Stimulated activated CD8-positive, alpha-beta memory T cell treated with anti-CD3 and anti-CD28 coated beads, Interleukin-12 subunit alpha, Interleukin-12 subunit beta, amount 100 ng/mL, for 4 hours (primary cell): ENCODE measurements at regions not wholly inside any gene's neighbourhood (a gene's known extent, or its start where the extent isn't known, plus 50 kb on each side); places are given as distances from the start of the nearest gene placed in this dataset.
"Not testable (repeated sequence)": the region's sequence is repeated elsewhere in the genome, so short reads cannot be mapped to it uniquely, and the experiment has no call there.

ENCODE experiments used
- DNase-seq: peaks from one replicate; pipeline ENCODE4 v3.0.0-alpha.2; 2020; ENCODE audit warnings: low read depth

DNA sequence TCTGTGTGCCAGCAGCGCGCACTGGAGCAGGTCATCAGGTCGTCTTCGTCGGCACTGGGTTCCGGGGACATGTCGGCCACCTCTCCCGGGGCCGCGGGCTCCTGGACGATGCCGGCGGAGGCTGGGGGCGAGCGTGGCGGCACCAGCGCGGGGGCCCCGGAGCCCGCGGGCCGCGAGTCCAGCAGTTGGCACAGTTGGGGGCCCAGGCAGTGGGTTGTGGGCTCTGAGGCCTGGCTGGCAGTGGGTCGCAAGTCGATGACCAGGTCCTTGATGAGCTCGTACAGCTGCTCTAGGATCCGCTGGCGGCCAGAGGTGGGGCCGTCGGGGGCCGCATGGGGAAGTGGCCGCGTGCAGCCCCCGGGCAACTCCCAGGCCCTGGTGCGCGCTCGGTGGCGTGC lies 300.5 kb downstream of the CCDC74A start:
- no peak for DNase-seq

DNA sequence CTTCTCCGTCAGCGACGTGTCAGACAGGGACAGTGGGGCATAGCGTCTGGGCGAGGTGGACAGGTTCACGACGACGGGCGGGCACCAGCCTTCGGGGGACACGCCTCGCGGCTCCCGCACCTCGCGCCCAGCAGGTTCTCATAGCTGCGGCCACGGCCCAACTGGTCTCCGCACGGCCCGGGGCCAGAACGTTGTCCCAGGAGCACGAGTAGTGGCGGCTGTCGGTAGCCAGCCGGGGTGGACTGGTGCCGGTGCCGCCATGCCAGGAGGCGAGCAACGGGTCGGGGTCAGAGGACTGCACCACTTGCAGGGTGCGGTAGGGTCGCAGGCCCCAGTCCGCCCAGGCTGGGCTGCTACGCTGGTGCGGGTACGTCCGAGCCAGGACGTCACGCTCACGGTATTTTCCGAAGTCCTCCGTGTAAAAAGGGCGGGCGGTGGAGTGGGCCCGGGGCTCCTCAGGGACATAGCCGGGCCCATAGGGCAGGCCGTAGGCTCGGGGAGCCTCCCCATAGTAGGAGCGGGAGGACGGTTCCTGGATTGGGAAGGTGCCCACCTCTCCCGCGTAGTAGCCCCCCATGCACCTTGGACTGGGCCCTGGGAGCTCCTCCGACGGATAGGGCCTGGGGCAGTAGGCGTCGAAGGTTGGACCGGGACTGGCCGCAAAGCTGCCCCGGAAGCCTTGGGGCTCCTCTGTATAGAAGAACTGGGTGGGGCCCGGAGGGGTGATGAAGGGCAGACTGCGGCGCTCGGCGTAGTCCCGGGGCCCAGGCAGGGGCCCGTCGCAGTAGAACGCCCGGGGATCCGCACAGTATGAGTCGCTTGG lies 301.2 kb downstream of the CCDC74A start:
- not testable (repeated sequence) for DNase-seq

DNA sequence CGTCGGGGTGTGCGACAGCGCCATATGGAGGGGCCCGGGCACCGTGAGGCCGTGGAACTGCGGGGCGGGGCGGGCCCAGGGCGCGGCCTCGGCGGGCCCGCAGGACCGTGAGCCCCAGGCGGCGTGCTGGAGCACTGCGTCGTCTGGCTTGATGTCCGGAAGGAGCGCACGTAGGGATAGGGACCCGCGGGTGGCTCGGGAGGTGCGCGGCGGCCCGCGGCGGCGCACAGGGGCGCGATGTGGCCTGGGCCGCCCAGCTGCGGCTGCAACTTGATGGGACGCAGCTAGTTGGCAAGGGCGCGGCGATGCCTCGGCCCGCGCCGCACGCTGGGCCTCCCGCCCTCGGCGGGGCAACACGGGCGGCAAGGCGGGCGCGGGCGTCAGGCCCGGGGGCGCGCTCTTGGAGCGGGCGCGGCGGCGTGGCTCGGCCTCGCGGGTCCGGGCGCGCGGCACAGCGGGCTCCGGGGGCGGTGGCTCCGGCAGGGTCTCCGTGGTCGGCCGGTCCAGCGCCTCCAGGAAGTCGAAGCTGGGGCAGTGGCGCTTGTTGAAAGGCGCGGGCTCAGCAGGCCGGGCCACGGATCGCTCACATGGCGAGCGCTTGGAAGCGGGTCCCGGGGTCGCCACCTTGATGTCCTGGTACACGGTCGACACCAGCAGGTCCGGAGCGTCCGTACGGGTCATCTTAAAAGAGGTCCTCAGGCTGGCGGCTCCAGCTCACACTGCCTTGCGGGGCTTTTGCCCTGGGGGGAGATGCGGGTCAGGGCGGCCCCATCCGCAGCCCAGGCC lies 302.0 kb downstream of the CCDC74A start:
- DNase-seq, result not testable (repeated sequence)

DNA sequence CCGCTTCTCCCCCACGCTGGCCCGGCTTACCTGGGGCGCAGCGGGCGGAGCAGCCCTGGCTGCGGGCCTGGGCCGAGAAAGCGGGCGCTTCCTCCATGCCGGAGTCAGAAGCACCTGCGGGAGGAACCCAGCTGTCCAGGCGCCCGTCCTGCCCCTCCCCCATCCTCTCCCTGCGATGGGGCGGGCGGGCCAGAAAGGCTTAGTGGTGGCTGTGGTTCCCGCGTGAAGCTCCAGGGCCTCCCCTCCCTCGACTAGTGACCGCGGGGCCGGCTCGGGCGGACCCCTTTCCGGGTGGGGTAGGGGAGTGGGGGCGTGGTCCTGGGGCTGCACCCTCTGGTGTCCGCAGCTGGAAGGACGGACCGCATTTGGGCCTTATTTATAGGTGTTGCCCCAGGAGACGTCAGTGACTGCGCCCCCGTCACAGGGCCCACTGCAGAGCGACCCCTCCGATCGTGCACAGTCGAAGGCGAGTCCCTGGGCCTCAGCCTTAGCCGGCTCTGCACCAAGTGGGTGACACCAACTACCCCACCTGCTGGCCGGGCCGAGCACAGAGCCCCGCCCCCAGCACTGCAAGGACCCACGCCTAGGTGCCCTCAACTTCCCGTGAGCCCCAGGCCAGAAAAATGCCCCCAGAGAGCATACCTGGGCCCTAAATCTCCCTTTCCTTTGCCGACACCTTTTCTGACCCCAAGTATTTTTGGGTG lies 302.7 kb downstream of the CCDC74A start:
- not testable (repeated sequence) for DNase-seq

DNA sequence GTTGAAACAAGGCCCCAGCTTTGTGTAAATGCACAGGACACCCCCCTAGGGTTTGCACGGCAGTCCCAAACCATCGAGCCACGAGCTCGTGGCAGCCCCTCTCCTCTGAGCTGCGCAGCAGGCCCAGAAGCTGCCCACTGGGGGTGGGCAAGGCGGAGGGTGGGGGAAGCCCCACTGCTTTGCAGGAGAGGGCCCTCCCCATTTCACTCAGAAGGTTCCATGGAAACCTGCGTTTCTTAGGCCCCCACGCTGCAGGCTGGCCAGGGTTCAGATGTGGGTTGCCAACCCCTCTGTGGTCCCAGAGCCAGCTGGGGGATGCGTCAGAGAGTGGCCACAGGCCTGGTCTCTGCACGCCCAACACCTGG lies 303.2 kb downstream of the CCDC74A start:
- not testable (repeated sequence) for DNase-seq

DNA sequence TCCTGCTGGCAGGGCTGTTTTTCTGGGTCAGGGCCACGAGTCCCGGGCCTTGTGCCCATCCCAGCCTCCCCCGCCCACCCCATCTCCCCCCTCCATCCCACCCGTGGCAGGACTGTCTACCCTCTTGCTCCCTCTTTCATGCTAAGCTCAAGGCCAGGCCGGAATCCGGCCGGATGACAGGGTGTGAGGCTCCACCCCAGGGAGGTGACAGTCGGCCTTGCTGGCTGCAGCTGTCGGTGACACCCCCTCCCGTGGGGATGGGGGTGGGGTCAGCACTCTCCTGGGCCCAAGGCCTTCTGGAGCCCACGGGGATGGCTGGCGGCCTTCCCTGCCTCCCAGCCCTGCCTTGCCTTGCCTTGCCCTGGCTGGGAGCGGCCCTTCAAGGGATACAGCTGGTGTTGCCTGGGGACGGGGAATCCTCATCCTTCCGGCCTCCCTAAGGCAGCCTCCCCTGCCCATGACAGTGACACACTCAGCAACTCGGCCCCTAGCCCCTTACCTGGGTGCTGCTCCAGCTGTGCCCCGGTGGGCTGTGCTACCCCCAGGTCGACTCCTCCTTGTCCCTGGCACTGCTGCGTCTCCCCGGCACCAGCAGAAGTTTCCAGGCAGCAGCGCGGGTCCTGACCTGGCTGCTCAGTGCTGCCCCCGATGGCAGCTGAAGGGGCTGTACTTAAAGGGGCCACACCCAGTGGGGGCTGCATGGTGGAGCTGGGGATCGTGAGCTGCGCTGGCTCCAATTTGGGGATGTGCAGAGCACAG lies 303.9 kb downstream of the CCDC74A start:
- not testable (repeated sequence) for DNase-seq

DNA sequence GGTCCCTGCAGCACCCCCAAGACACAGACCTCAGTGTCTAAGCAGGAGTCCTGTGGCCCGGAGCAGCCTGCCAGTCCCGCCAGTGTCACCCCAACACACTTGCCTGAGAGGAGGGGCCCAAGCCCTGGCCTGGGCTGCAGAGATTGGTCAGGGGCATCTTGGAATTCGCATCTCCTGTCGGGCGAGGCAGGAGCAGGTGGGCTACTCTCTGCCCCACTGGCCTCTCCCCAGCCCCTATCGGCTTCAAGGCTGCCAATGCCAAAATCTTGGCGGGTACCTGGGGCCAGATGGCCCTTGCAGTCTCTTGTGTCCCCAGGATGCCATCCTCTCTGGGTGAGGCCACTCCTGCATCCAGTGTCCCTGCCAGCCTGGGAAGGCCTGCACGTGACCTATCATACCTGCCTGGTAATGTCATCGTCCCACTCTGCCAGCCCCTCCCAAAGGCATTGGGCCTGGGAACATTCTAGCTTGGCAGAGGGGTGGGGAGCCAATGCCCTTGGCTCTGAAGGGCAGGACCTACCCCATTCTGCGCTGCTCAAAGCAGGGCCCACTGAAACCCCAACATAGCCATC lies 304.6 kb downstream of the CCDC74A start:
- not testable (repeated sequence) for DNase-seq

DNA sequence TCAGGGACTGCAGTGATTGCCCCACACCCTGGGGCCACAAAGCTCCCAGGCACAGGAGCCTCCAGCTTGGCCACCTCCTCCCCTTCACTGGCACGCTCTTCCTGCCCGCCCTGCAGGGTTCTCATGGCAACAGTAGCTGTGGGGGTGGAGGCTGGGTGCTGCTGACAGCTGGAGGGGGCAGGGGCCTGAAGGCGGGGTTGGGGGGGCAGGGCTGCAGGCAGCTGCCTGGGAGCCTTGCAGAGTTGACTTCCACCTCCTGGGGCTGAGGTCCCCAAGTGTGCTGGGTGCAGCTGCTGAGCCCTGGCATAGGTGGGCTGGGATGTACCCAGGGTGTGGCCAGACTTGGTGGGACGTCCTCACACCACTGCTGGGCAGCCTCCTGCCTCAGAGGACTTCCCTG lies 305.2 kb downstream of the CCDC74A start:
- not testable (repeated sequence) for DNase-seq

DNA sequence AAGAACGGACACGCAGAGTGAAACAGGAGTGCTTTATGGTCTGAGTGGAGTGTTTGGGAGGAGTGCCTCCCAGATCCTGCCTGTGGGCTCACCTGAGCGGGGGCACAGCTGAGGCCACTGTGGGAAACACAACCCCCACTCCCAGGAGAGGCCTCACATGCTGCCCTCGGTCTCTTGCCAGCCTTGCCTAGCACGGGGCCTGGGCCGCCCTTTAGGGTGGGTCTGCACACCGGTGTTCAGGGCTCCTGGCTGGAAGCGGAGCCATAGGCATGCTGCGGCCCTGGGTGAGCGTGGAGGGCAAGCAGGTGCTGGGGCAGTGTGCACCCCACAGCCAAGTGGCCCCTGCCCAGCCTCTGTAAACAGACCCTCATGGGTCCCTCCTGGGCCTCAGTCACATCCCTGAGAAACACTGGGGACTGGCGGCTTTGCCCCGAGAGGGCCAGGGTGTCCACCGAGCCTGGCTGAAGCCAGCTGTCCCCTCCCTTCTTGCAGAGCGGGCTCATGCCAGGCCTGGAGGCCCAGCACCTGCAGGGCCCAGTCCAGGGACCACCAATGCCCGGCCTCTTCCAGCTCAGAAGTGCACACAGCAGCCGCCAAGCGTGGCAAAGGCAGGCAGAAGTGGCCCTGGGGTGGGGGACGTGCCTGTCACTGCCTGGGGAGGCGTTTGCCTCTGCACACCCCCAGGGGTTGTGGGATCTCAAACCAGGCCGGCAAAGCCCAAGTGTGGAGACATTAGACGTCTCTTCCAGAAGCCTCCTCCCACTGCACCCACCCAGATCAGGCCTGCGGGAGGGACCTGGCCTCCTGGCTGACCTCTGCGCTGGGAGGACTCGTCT lies 305.9 kb downstream of the CCDC74A start:
- not testable (repeated sequence) for DNase-seq

DNA sequence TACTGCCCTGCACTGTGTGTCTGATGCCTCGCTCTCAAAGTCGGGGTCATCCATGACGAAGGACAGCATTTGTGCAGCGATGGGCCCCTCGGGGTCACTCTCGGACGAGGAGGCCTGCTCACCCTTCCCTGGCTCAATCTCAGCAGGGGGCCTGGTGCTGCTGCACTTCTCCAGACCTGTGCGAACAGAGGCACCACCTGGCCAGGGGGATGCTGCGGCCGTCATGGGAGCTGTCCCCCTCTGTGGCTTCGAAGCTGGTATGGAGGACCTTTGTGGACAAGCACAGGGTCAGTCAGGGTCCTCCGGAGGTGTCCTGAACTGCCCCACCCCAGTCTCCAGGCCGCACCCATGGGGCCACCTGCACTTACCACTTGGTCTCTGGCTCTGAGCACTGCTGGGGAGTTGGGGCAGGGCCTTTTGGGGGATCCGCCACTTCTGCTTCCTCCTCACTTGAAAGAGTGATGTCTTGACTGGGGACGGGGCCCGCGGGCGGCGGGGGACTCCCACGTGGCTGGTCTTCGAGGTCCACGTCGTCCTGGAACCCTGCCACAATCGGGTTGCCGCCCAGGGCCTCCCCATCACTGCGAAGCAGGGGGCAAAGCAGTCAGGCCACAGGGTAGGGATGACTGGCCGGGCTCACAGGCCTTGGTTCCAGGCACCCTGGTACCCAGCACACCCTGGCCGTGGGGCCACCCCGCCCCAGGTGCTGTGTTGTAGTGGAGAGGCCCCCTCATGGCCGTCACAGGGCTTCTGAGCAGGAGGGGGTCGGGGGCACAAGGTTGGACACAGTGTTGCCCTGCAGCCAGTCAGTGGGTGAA lies 306.7 kb downstream of the CCDC74A start:
- DNase-seq, result not testable (repeated sequence)

DNA sequence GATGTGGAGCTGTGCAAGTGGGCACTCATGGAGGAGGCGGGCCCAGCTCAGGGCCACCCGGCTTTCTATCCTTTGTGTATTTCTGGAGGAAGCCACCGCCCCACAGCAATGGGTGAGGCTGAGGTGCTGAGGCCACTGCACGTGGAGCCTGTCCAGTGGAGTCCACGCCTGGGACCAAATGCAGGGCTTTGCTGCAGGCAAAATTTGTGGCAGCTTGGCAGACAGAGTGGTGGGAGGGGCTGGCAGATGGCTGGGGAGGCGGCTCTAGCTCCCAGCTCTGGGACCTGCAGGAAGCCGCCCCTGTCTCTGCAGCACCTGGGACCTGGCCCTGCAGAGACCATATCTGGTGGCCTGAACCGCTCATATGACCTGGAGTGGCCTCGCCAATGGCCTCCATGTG lies 307.3 kb downstream of the CCDC74A start:
- not testable (repeated sequence) for DNase-seq

DNA sequence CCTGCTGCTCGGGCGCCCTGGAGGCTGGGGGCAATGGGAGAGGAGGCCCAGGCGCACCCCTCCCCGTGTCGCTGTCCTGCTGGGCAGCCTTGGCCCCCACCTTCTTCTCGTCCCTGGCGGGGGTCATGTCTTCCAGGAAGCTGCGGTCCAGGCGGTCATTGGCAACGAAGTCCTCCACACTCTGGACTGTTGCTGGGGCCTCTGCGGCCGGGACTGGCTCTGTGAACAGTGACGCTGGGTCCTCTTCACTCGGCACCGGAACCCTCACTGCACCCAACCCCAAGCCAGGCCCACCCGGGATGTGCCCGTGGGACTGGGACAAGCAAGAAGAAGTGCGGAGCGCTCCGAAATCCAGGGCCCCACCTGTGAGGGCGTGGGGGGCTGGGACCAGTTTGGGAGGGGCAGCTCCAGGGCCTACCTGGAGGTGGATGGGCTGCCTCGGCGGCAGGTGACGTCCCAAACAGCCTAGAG lies 308.0 kb downstream of the CCDC74A start:
- DNase-seq, result no peak

DNA sequence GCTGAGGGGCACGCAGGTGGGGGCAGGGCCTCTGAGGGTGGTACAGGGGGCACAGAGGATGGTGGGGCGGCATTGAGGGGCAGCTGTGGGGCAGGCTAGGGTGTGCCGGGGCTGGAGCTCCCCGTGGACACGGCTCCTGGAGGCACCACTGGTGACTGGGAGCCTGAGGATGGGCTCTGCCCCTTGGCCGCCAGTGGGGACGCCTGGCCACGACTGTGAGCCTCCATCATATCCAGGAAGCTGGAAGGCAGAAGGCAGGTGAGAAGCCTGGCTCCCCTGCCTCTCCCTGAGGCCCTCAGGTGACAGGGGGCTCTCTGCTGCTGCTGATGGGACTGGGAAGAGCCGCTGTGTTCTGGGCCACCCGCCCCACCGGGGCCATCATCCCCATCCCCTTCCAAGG lies 308.4 kb downstream of the CCDC74A start:
- not testable (repeated sequence) for DNase-seq

DNA sequence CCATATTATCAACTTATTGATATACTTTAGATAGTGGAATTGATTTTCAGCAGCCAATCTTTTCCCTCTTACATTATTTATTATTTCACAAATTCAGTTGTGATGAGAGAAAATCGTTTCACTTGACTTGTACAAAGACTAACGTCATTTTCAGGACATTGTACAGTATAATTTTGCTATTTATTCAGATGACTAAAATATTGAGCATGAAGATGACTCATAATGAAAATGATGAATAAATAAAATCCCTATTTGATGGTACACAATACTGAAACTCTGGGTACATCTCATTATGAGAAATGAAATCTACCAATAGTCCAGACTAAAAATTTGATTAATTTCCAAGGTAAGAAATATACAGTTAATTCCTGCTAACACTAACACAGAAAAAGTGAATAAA lies 316.4 kb downstream of the CCDC74A start:
- not testable (repeated sequence) for DNase-seq

DNA sequence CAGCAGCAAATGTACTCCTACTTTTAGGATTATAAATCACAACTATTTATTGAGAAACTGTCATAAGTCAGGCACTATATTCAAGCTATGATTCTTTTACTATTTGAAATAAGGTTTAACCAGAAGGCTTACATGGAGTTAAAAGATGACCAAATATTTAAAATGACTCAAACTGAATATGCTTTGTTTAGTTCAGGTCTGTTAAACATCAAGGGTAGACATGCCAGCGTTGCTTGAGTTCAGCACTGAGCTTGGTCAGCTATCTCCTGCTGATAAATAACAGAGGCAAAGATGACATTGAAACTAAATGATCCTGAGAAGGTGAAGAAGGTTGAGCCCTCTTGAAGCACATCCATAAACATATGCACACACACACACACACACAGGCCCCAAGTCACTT lies 305.6 kb downstream of the ANKRD30BL start:
- not testable (repeated sequence) for DNase-seq

DNA sequence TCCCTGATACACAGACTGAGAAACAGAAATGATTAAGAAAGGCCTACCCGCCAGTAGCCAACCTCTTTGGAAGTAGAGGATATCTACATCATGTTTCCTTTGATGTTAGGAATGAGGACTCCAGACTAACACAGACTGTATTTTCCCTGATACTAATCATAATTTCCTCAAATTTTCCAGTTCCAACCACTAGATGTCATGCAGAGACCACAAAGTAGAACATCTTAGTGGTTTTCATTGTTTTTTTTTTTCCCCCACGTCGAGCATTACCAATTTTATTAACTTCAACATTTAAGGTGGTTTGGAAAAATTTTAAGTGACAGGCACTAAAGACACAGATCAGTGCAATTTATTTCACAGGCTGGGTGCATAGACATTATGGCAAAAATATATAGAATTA lies 303.6 kb downstream of the ANKRD30BL start:
- not testable (repeated sequence) for DNase-seq
